Neural cell (in vitro differentiated cells): ENCODE measurements at regions not wholly inside any gene's neighbourhood (a gene's known extent, or its start where the extent isn't known, plus 50 kb on each side); places are given as distances from the start of the nearest gene placed in this dataset.

Experiments
- CTCF ChIP-seq: fragments of 450-650 bp; IDR thresholded peaks from 2 replicates; pipeline ENCODE4 v1.5.1; 2014; ENCODE audit warnings: antibody characterized with exemption, mild to moderate bottlenecking, moderate library complexity; ENCODE audit not compliant: poor library complexity, severe bottlenecking
- EP300 ChIP-seq: fragments of 450-650 bp; conservative IDR thresholded peaks from 2 replicates; pipeline ENCODE4 v1.6.1; 2014; ENCODE audit warnings: antibody characterized with exemption, mild to moderate bottlenecking, moderate library complexity; ENCODE audit not compliant: poor library complexity, severe bottlenecking
- EZH2 ChIP-seq: fragments of 200-600, 300-800 bp; shearing (Covaris generic), sonication (generic); IDR thresholded peaks from 2 replicates; pipeline ENCODE4 v1.6.1; 2014; ENCODE audit warnings: antibody characterized with exemption, low read length, borderline replicate concordance, mild to moderate bottlenecking; ENCODE audit not compliant: insufficient read depth, poor library complexity, severe bottlenecking
- POLR2AphosphoS5 ChIP-seq: IDR thresholded peaks from 2 replicates; pipeline ENCODE4 v1.6.1; 2012
- TF ChIP-seq, protein P1 (sequence below): IDR thresholded peaks from 2 replicates; pipeline ENCODE4 v1.6.1; 2012; ENCODE audit warnings: borderline replicate concordance

- no peak for TF ChIP-seq CTCF
- no peak for TF ChIP-seq EZH2
- TF ChIP-seq, protein P1, sequence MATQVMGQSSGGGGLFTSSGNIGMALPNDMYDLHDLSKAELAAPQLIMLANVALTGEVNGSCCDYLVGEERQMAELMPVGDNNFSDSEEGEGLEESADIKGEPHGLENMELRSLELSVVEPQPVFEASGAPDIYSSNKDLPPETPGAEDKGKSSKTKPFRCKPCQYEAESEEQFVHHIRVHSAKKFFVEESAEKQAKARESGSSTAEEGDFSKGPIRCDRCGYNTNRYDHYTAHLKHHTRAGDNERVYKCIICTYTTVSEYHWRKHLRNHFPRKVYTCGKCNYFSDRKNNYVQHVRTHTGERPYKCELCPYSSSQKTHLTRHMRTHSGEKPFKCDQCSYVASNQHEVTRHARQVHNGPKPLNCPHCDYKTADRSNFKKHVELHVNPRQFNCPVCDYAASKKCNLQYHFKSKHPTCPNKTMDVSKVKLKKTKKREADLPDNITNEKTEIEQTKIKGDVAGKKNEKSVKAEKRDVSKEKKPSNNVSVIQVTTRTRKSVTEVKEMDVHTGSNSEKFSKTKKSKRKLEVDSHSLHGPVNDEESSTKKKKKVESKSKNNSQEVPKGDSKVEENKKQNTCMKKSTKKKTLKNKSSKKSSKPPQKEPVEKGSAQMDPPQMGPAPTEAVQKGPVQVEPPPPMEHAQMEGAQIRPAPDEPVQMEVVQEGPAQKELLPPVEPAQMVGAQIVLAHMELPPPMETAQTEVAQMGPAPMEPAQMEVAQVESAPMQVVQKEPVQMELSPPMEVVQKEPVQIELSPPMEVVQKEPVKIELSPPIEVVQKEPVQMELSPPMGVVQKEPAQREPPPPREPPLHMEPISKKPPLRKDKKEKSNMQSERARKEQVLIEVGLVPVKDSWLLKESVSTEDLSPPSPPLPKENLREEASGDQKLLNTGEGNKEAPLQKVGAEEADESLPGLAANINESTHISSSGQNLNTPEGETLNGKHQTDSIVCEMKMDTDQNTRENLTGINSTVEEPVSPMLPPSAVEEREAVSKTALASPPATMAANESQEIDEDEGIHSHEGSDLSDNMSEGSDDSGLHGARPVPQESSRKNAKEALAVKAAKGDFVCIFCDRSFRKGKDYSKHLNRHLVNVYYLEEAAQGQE = no peak
- TF ChIP-seq POLR2AphosphoS5 = no peak
- no peak for TF ChIP-seq EP300
Measured at GRCh38 chrX:13433298-13433605, 113.4 kb upstream of the ATXN3L start.
